H1 (cell line): ENCODE measurements at regions not wholly inside any gene's neighbourhood (a gene's known extent, or its start where the extent isn't known, plus 50 kb on each side); places are given as distances from the start of the nearest gene placed in this dataset.

Experiments
- BCL11A ChIP-seq, 2 experiments: IDR thresholded peaks; one replicate each; pipeline ENCODE4 v1.6.1; 2011; ENCODE audit warnings: low read depth in 2 of 2, low read length in 2 of 2, mild to moderate bottlenecking in 2 of 2
- CEBPB ChIP-seq: IDR thresholded peaks from 2 replicates; pipeline ENCODE4 v1.6.1; 2012; ENCODE audit warnings: low read depth, low read length
- CTCF ChIP-seq, 3 experiments: IDR thresholded peaks; 1 replicate in 2 of 3; 2 replicates in 1 of 3; pipeline versions ENCODE4 v1.5.1 to v1.6.1; 2011; ENCODE audit warnings: low read length in 3 of 3, mild to moderate bottlenecking in 3 of 3, inconsistent platforms in 2 of 3, low read depth in 1 of 3, moderate library complexity in 1 of 3; ENCODE audit not compliant: insufficient read depth in 1 of 3; ENCODE audit errors: control extremely low read depth in 1 of 3
- JUND ChIP-seq: IDR thresholded peaks from 2 replicates; pipeline ENCODE4 v1.6.1; 2011; ENCODE audit warnings: mild to moderate bottlenecking, improper control_type of control experiment, low read length
- KDM4A ChIP-seq: IDR thresholded peaks from one replicate; pipeline ENCODE4 v1.7.1; 2012; ENCODE audit warnings: low read depth, mild to moderate bottlenecking, moderate library complexity, low read length, inconsistent platforms; ENCODE audit not compliant: severe bottlenecking
- MAX ChIP-seq: IDR thresholded peaks from 2 replicates; pipeline ENCODE4 v1.6.1; 2012; ENCODE audit warnings: inconsistent platforms
- SP1 ChIP-seq: IDR thresholded peaks from 2 replicates; pipeline ENCODE4 v1.6.1; 2011; ENCODE audit warnings: low read depth, low read length
- SUZ12 ChIP-seq: fragments of 200-600 bp; sonication (generic); IDR thresholded peaks from 2 replicates; pipeline ENCODE4 v1.6.1; 2012; ENCODE audit warnings: mild to moderate bottlenecking, inconsistent platforms, low read length, moderate library complexity, mixed read lengths

- TF ChIP-seq CTCF (IDR thresholded peaks at IDR 0.05; ENCODE audit: control extremely low read depth in 1 of 3, insufficient read depth in 1 of 3, low read depth in 1 of 3, low read length in 3 of 3) = no peak
- TF ChIP-seq SUZ12 = no peak
- TF ChIP-seq SP1 = no peak
- no peak for TF ChIP-seq KDM4A
- no peak for TF ChIP-seq MAX
- no peak for TF ChIP-seq JUND
- no peak for TF ChIP-seq BCL11A (IDR thresholded peaks at IDR 0.05; ENCODE audit: low read depth in 2 of 2, low read length in 2 of 2)
- no peak for TF ChIP-seq CEBPB
These were observed 339.5 kb upstream of the MKI67 start for GRCh38 chr10:128465697-128466096.
